ENCODE measurements at regions not wholly inside any gene's neighbourhood (a gene's known extent, or its start where the extent isn't known, plus 50 kb on each side); places are given as distances from the start of the nearest gene placed in this dataset.
"Not testable (repeated sequence)": the region's sequence is repeated elsewhere in the genome, so short reads cannot be mapped to it uniquely, and the experiment has no call there.

GRCh38 chr2:183456177-183456576 lies 331.9 kb downstream of the NUP35 start:
- intact Hi-C loops (cut with micrococcal nuclease), result no loop called here

- intact Hi-C loops (cut with micrococcal nuclease), result no loop called here
Measured at GRCh38 chr2:183458460-183458859, 334.2 kb downstream of the NUP35 start.

GRCh38 chr2:183459466-183459865 lies 335.2 kb downstream of the NUP35 start:
- intact Hi-C loops (cut with micrococcal nuclease), result no loop called here

- intact Hi-C loops (cut with micrococcal nuclease), result no loop called here
Measured at GRCh38 chr2:183463821-183464220, 339.6 kb downstream of the NUP35 start.

- intact Hi-C loops (cut with micrococcal nuclease), result no loop called here
Measured at GRCh38 chr2:183465048-183465447, 340.8 kb downstream of the NUP35 start.

- intact Hi-C loops (cut with micrococcal nuclease), result no loop called here
Measured at GRCh38 chr2:183474912-183475695, 350.9 kb downstream of the NUP35 start.

- intact Hi-C loops (cut with micrococcal nuclease), result no loop called here
Measured at GRCh38 chr2:183476490-183476889, 352.2 kb downstream of the NUP35 start.

GRCh38 chr2:183477296-183477695 lies 353.1 kb downstream of the NUP35 start:
- intact Hi-C loops (cut with micrococcal nuclease), result no loop called here

GRCh38 chr2:183478941-183479595 lies 354.8 kb downstream of the NUP35 start:
- intact Hi-C loops (cut with micrococcal nuclease), result not testable (repeated sequence)

GRCh38 chr2:183487326-183487725 lies 363.1 kb downstream of the NUP35 start:
- intact Hi-C loops (cut with micrococcal nuclease), result no loop called here

- intact Hi-C loops (cut with micrococcal nuclease), result no loop called here
Measured at GRCh38 chr2:183488421-183488820, 364.2 kb downstream of the NUP35 start.

GRCh38 chr2:183490489-183490888 lies 366.2 kb downstream of the NUP35 start:
- intact Hi-C loops (cut with micrococcal nuclease), result no loop called here

GRCh38 chr2:183490914-183491313 lies 366.7 kb downstream of the NUP35 start:
- intact Hi-C loops (cut with micrococcal nuclease), result no loop called here

- intact Hi-C loops (cut with micrococcal nuclease), result no loop called here
Measured at GRCh38 chr2:183493040-183493439, 368.8 kb downstream of the NUP35 start.

- intact Hi-C loops (cut with micrococcal nuclease), result no loop called here
Measured at GRCh38 chr2:183495079-183495478, 370.8 kb downstream of the NUP35 start.

GRCh38 chr2:183495589-183496267 lies 371.5 kb downstream of the NUP35 start:
- intact Hi-C loops (cut with micrococcal nuclease), result no loop called here

GRCh38 chr2:183497861-183498260 lies 373.6 kb downstream of the NUP35 start:
- intact Hi-C loops (cut with micrococcal nuclease), result no loop called here

- intact Hi-C loops (cut with micrococcal nuclease), result no loop called here
Measured at GRCh38 chr2:183505911-183506310, 381.7 kb downstream of the NUP35 start.

- intact Hi-C loops (cut with micrococcal nuclease), result no loop called here
Measured at GRCh38 chr2:183511154-183511553, 386.9 kb downstream of the NUP35 start.

GRCh38 chr2:183519371-183520056 lies 395.3 kb downstream of the NUP35 start:
- intact Hi-C loops (cut with micrococcal nuclease), result no loop called here

GRCh38 chr2:183521911-183522310 lies 397.7 kb downstream of the NUP35 start:
- intact Hi-C loops (cut with micrococcal nuclease), result no loop called here
